Ascending aorta (tissue), 2 donors: ENCODE measurements at regions not wholly inside any gene's neighbourhood (a gene's known extent, or its start where the extent isn't known, plus 50 kb on each side); places are given as distances from the start of the nearest gene placed in this dataset.

Experiments
- DNase-seq, 2 donors: peaks; one replicate each; pipeline ENCODE4 v3.0.0-alpha.2; 2019; ENCODE audit warnings: low spot score in 2 of 2
- H3K27ac ChIP-seq, 2 donors: fragments of 200-600 bp; sonication (generic); one replicate each; pipeline ENCODE4 v1.5.1; 2016 to 2017; ENCODE audit warnings: mild to moderate bottlenecking in 1 of 2
- H3K27me3 ChIP-seq: fragments of 200-600 bp; sonication (generic); one replicate; pipeline ENCODE4 v1.5.1; 2017
- H3K36me3 ChIP-seq, 2 donors: fragments of 200-600 bp; sonication (generic); one replicate each; pipeline ENCODE4 v1.5.1; 2016
- H3K4me1 ChIP-seq, 2 donors: fragments of 200-600 bp; sonication (generic); one replicate each; pipeline ENCODE4 v1.5.1; 2016 to 2017; ENCODE audit warnings: mild to moderate bottlenecking in 1 of 2
- H3K4me3 ChIP-seq, 2 donors: fragments of 200-600 bp; sonication (generic); one replicate each; pipeline ENCODE4 v1.5.1; 2016 to 2017; ENCODE audit warnings: mild to moderate bottlenecking in 1 of 2
- H3K9me3 ChIP-seq, 2 donors: fragments of 200-600 bp; sonication (generic); one replicate each; pipeline ENCODE4 v1.5.1; 2016
- CTCF ChIP-seq, 3 experiments: fragments of 200-600 bp in 2 of 3; fragments of 450-650 bp in 1 of 3; sonication (generic) in 2 of 3; IDR thresholded peaks; one replicate each; pipeline ENCODE4 v1.5.1; 2016 to 2019; ENCODE audit warnings: antibody characterized with exemption in 3 of 3, mild to moderate bottlenecking in 1 of 3, moderate library complexity in 1 of 3
- intact Hi-C: fragments of 100-400 bp; cut with DNase I; formaldehyde crosslinking; loops from one replicate; pipeline ENCODE4 v1.15.1; 2023

DNA sequence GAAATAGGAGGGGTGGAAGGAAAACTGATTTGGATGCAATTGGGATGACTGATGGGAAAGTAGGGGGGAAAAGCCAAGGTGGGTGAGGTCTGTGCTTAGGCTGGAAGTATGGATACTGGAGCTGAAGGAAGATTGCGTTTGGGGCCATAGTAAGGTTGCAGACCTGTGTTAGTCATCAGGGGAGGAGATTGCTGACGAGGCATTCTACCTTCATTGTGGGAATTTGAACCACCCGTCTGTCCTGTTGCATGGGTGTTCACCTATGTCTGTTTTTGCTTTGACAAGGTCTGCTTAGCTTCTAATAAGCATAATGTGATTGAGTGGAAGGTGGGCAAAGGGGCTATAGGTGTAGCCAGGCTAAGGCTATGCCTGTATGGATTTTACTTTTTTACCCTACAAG is 323.8 kb downstream of the BLID start:
- H3K36me3 ChIP-seq: no peaks in the 10 kb centered on the region
- no peaks in the 10 kb centered on the region for H3K9me3 ChIP-seq
- H3K27ac ChIP-seq: no peak overlapping the region
- peaks cover 0 to 8% of the 10 kb centered on the region in 2 donors for H3K4me1 ChIP-seq
- intact Hi-C loops: no loop called here
- no peaks in the 10 kb centered on the region for H3K27me3 ChIP-seq
- no peak overlapping the region for H3K4me3 ChIP-seq
- no peak for TF ChIP-seq CTCF (IDR thresholded peaks at IDR 0.05)
- no peak for DNase-seq

DNA sequence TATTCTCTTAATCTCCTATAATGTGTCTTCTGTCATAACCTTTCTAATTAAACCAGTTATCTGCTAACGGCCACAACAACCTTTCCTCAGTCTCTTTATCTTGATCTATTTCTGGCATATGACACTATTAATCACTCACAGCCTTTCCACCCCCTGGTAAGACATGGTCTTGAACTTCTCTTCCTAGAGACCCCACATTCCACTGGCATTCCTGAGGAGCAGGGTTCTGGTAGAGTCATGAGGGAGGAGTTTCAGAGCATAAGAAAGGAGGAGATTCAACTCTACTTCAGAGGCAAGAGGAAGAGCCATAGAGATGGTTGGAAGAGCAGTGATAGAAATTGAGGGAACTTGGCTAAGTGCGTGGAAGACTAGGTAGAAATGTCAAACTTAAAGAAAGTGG is 325.6 kb downstream of the BLID start:
- Histone ChIP-seq H3K9me3 (peaks cover 0 to 5% of the 10 kb centered on the region in 2 donors), H3K27me3 (no peaks in the 10 kb centered on the region), H3K27ac (no peak overlapping the region), H3K4me1 (peaks cover 0 to 8% of the 10 kb centered on the region in 2 donors), H3K36me3 (no peaks in the 10 kb centered on the region), H3K4me3 (no peak overlapping the region)
- intact Hi-C loops: no loop called here
- no peak for DNase-seq
- TF ChIP-seq CTCF (IDR thresholded peaks at IDR 0.05): no peak

DNA sequence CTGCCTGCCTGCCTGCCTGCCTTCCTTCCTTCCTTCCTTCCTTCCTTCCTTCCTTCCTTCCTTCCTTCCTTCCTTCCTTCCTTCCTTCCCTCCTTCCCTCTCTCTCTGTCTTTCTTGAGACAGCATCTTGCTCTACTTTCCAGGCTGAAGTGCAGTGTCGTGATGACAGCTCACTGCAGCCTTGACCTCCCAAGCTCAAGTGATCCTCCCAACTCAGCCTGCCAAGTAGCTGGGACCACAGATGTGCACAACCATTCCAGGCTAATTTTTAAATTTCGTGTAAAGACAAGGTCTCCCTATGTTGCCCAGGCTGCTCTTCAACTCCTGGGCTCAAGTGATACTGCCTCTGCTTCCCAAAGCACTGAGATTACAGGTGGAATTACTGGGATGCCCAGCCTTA is 328.2 kb upstream of the SORL1-AS1 start:
- H3K27ac ChIP-seq: no peak overlapping the region
- H3K4me3 ChIP-seq: no peak overlapping the region
- DNase-seq: no peak
- no peaks in the 10 kb centered on the region for H3K27me3 ChIP-seq
- no peaks in the 10 kb centered on the region for H3K36me3 ChIP-seq
- intact Hi-C loops: no loop called here
- no peak for TF ChIP-seq CTCF (IDR thresholded peaks at IDR 0.05)
- peaks cover 0 to 16% of the 10 kb centered on the region in 2 donors for H3K4me1 ChIP-seq
- peaks cover 0 to 2% of the 10 kb centered on the region in 2 donors for H3K9me3 ChIP-seq

GRCh38 chr11:121777056-121777455 is 324.3 kb upstream of the SORL1-AS1 start:
- no peak for TF ChIP-seq CTCF (IDR thresholded peaks at IDR 0.05)
- intact Hi-C loops: loop anchor here (5.0 kb wide), 1 partner anchor 35 kb away; no protein-coding TSS in a partner anchor
- H3K4me3 ChIP-seq: no peak overlapping the region
- DNase-seq: no peak
- H3K4me1 ChIP-seq: peaks cover 0 to 25% of the 10 kb centered on the region in 2 donors
- no peaks in the 10 kb centered on the region for H3K36me3 ChIP-seq
- H3K9me3 ChIP-seq: no peaks in the 10 kb centered on the region
- H3K27me3 ChIP-seq: no peaks in the 10 kb centered on the region
- peak overlapping the region; percentile 46 to 74 for H3K27ac ChIP-seq

- no peaks in the 10 kb centered on the region for H3K9me3 ChIP-seq
- peaks cover 0 to 25% of the 10 kb centered on the region in 2 donors for H3K4me1 ChIP-seq
- no peaks in the 10 kb centered on the region for H3K36me3 ChIP-seq
- no peak overlapping the region for H3K4me3 ChIP-seq
- intact Hi-C loops: loop anchor here (5.0 kb wide), 1 partner anchor 33 kb away; no protein-coding TSS in a partner anchor
- DNase-seq: no peak
- no peak overlapping the region for H3K27ac ChIP-seq
- H3K27me3 ChIP-seq: no peaks in the 10 kb centered on the region
- TF ChIP-seq CTCF (IDR thresholded peaks at IDR 0.05): no peak
Observed at GRCh38 chr11:121775276-121775675, 322.5 kb upstream of the SORL1-AS1 start.

- H3K4me3 ChIP-seq: no peak overlapping the region
- no peaks in the 10 kb centered on the region for H3K27me3 ChIP-seq
- intact Hi-C loops: no loop called here
- TF ChIP-seq CTCF (IDR thresholded peaks at IDR 0.05): no peak
- H3K4me1 ChIP-seq: peaks cover 0 to 25% of the 10 kb centered on the region in 2 donors
- DNase-seq: no peak
- H3K36me3 ChIP-seq: no peaks in the 10 kb centered on the region
- H3K9me3 ChIP-seq: no peaks in the 10 kb centered on the region
- H3K27ac ChIP-seq: no peak overlapping the region
Observed at GRCh38 chr11:121773076-121773475, 320.3 kb upstream of the SORL1-AS1 start.
